GM10266 (cell line): ENCODE measurements at regions not wholly inside any gene's neighbourhood (a gene's known extent, or its start where the extent isn't known, plus 50 kb on each side); places are given as distances from the start of the nearest gene placed in this dataset.

Experiments used
- DNase-seq: peaks from one replicate; pipeline ENCODE4 v3.0.0; 2012; ENCODE audit errors: extremely low spot score
- CTCF ChIP-seq: IDR thresholded peaks from 2 replicates; pipeline ENCODE4 v1.5.1; 2012; ENCODE audit warnings: mild to moderate bottlenecking, low read depth; ENCODE audit not compliant: control insufficient read depth, insufficient read depth; ENCODE audit errors: missing control alignments

- no peak for DNase-seq
- no peak for TF ChIP-seq CTCF
These were observed 1317.2 kb downstream of the TBC1D22A start for GRCh38 chr22:48079505-48080290.

GRCh38 chr22:48078825-48079224 lies 1316.4 kb downstream of the TBC1D22A start:
- DNase-seq = no peak
- no peak for TF ChIP-seq CTCF

GRCh38 chr22:48077699-48078098 lies 1315.2 kb downstream of the TBC1D22A start:
- no peak for DNase-seq
- TF ChIP-seq CTCF = no peak

GRCh38 chr22:48076008-48076407 lies 1313.6 kb downstream of the TBC1D22A start:
- TF ChIP-seq CTCF = no peak
- DNase-seq = no peak

GRCh38 chr22:48075604-48076003 lies 1313.2 kb downstream of the TBC1D22A start:
- no peak for TF ChIP-seq CTCF
- no peak for DNase-seq

GRCh38 chr22:48072777-48073176 lies 1310.3 kb downstream of the TBC1D22A start:
- no peak for TF ChIP-seq CTCF
- no peak for DNase-seq

- DNase-seq = no peak
- no peak for TF ChIP-seq CTCF
These were observed 1309.4 kb downstream of the TBC1D22A start for GRCh38 chr22:48071828-48072227.
